K562 (cell line): ENCODE measurements at regions not wholly inside any gene's neighbourhood (a gene's known extent, or its start where the extent isn't known, plus 50 kb on each side); places are given as distances from the start of the nearest gene placed in this dataset.

ENCODE experiments used
- C11orf30 ChIP-seq: fragments of 450-650 bp; IDR thresholded peaks from 2 replicates; pipeline ENCODE4 v1.6.1; 2016; ENCODE audit warnings: low read depth, mild to moderate bottlenecking
- DPF2 ChIP-seq: fragments of 450-650 bp; IDR thresholded peaks from 2 replicates; pipeline ENCODE4 v1.6.1; 2016
- FOXJ2 ChIP-seq: fragments of 200-800 bp; sonication (Bioruptor generic); IDR thresholded peaks from 2 replicates; pipeline ENCODE4 v1.6.1; 2016; ENCODE audit warnings: missing genetic modification characterization, missing compliant biosample characterization
- FOXJ3 ChIP-seq: sonication (generic); formaldehyde crosslinking; IDR thresholded peaks from 2 replicates; pipeline ENCODE4 v1.4.0; 2020; ENCODE audit warnings: mild to moderate bottlenecking, missing genetic modification reagents
- JUNB ChIP-seq: fragments of 450-650 bp; formaldehyde crosslinking; conservative IDR thresholded peaks from 2 replicates; pipeline ENCODE4 v1.4.0; 2020; ENCODE audit warnings: mild to moderate bottlenecking
- JUND ChIP-seq, 2 experiments: IDR thresholded peaks; 2 replicates in 1 of 2; 3 replicates in 1 of 2; pipeline ENCODE4 v1.6.1; 2011; ENCODE audit warnings: borderline replicate concordance in 2 of 2, low read depth in 2 of 2, low read length in 2 of 2, improper control_type of control experiment in 1 of 2, missing biosample characterization in 1 of 2, missing genetic modification characterization in 1 of 2, missing genetic modification reagents in 1 of 2
- MEF2D ChIP-seq: conservative IDR thresholded peaks from 2 replicates; pipeline ENCODE4 v1.6.1; 2016; ENCODE audit warnings: low read depth, missing genetic modification characterization, missing compliant biosample characterization
- PHF8 ChIP-seq: fragments of 200-600 bp; sonication (generic); IDR thresholded peaks from 2 replicates; pipeline ENCODE4 v1.6.1; 2012; ENCODE audit warnings: mixed run types, mild to moderate bottlenecking, inconsistent platforms, low read length, moderate library complexity, borderline replicate concordance
- SMAD4 ChIP-seq: fragments of 250-450 bp; sonication (Bioruptor Pico); conservative IDR thresholded peaks from 2 replicates; pipeline ENCODE4 v1.8.0; 2021; ENCODE audit warnings: inconsistent platforms, mild to moderate bottlenecking, moderate library complexity
- UBTF ChIP-seq, 2 experiments: IDR thresholded peaks; 2 replicates each; pipeline ENCODE4 v1.6.1; 2012; ENCODE audit warnings: improper control_type of control experiment in 2 of 2, low read depth in 2 of 2, low read length in 2 of 2, borderline replicate concordance in 1 of 2
- ZNF277 ChIP-seq: fragments of 250-450 bp; sonication (Bioruptor Pico); IDR thresholded peaks from 2 replicates; pipeline ENCODE4 v1.8.0; 2022; ENCODE audit warnings: inconsistent platforms, mild to moderate bottlenecking, moderate library complexity, borderline replicate concordance
- ZNF518B ChIP-seq: fragments of 250-450 bp; sonication (Bioruptor Pico); IDR thresholded peaks from 2 replicates; pipeline ENCODE4 v1.5.0; 2021; ENCODE audit warnings: mild to moderate bottlenecking, moderate library complexity

GRCh38 chr5:8729437-8729836 is 816.4 kb downstream of the SEMA5A start (continued):
- TF ChIP-seq UBTF (IDR thresholded peaks at IDR 0.05; ENCODE audit: borderline replicate concordance in 1 of 2, low read depth in 2 of 2, low read length in 2 of 2) (no peak), JUND (IDR thresholded peaks at IDR 0.05; ENCODE audit: borderline replicate concordance, low read depth, low read length) (no peak), JUND (tag; IDR thresholded peaks at IDR 0.05; ENCODE audit: borderline replicate concordance, low read depth, low read length) (no peak), FOXJ2 (tag) (no peak), MEF2D (tag) (no peak), SMAD4 (no peak), DPF2 (no peak), FOXJ3 (CRISPR knock-in tag) (no peak), C11orf30 (no peak), PHF8 (no peak), JUNB (CRISPR knock-in tag) (no peak), ZNF277 (no peak), ZNF518B (CRISPR knock-in tag) (no peak)
